Activated naive CD4-positive, alpha-beta T cell treated with anti-CD3 and anti-CD28 coated beads, Interleukin-2, amount 50 U/mL, for 24 hours (primary cell): ENCODE measurements at regions not wholly inside any gene's neighbourhood (a gene's known extent, or its start where the extent isn't known, plus 50 kb on each side); places are given as distances from the start of the nearest gene placed in this dataset.

Experiments used
- H3K27ac Mint-ChIP-seq: one replicate; pipeline ENCODE4 v1.8.0; 2021; ENCODE audit warnings: mild to moderate bottlenecking, mixed read lengths
- H3K27me3 Mint-ChIP-seq: one replicate; pipeline ENCODE4 v1.8.0; 2021; ENCODE audit warnings: mixed read lengths
- H3K36me3 Mint-ChIP-seq: one replicate; pipeline ENCODE4 v1.8.0; 2021; ENCODE audit warnings: mixed read lengths
- H3K4me1 Mint-ChIP-seq: one replicate; pipeline ENCODE4 v1.8.0; 2021; ENCODE audit warnings: mixed read lengths
- H3K4me3 Mint-ChIP-seq: one replicate; pipeline ENCODE4 v1.8.0; 2021; ENCODE audit warnings: mild to moderate bottlenecking, mixed read lengths
- H3K9me3 Mint-ChIP-seq: one replicate; pipeline ENCODE4 v1.8.0; 2021; ENCODE audit warnings: mixed read lengths

DNA sequence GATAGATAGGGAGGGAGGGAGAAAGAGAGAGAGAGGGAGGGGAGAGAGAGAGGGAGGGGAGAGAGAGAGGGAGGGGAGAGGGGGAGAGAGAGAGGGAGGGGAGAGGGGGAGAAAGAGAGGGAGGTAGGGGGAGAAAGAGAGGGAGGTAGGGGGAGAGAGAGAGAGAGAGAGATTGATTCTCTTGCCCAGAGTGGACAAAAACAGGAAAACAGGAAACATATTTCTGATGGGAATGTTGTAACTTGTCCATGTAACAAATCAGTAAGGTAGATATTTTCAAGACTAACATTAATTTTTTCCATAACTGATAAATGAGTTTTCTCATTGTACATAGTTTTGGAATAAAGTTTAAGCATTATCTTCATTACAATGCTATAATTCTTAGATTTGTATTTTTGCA is 811.7 kb upstream of the GRAMD2B start:
- no peaks in the 10 kb centered on the region for H3K4me1 Mint-ChIP-seq
- H3K27ac Mint-ChIP-seq, result no peak overlapping the region
- H3K9me3 Mint-ChIP-seq, result no peaks in the 10 kb centered on the region
- no peak overlapping the region for H3K4me3 Mint-ChIP-seq
- no peaks in the 10 kb centered on the region for H3K36me3 Mint-ChIP-seq
- no peaks in the 10 kb centered on the region for H3K27me3 Mint-ChIP-seq

DNA sequence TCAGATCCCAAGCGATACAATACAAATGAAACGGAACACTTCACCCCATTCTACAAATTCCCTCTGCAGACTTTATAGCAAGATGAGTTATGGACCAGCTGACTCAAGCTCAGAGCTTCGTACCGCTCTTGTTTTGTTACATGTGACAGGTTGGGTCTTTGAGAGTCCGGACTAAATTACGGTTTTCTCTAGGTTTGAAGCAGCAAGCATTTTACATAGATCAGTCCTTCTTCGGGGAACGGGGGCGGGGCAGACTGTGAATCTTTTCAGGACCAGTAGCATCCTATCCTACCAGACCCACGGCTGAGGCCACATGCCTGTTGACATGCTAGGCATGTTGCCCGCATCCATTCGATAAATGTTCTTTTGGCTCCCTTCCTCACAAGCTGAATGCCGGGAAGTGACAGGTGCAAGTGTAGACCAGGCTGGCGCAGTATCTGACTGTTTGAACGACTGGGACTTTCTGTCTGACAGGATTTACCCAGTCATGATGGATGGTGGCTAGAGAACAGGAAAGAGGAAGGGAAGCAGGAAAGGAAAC is 811.0 kb upstream of the GRAMD2B start:
- H3K9me3 Mint-ChIP-seq, result no peaks in the 10 kb centered on the region
- H3K36me3 Mint-ChIP-seq, result no peaks in the 10 kb centered on the region
- no peak overlapping the region for H3K4me3 Mint-ChIP-seq
- no peak overlapping the region for H3K27ac Mint-ChIP-seq
- no peaks in the 10 kb centered on the region for H3K4me1 Mint-ChIP-seq
- H3K27me3 Mint-ChIP-seq, result no peaks in the 10 kb centered on the region

DNA sequence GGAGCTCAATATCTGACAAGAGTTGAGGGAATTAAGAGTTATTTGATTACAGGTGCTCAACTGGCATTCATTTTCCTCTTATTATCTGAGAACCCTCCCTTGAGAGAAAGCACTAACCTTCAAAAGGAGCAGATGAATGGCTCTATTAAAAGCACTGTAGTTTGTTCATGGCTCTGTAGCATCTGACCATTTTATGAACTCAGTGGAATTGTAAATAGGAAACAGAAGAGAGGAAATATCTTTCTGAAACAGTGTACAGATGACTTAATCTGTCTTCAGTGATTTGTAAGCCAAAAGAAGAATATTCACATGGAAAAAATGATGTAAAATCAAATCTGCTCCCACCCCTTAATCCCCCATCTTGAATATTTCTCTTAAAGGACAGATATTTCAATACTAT is 810.4 kb upstream of the GRAMD2B start:
- Mint-ChIP-seq H3K4me1 (no peaks in the 10 kb centered on the region), H3K36me3 (no peaks in the 10 kb centered on the region), H3K27me3 (no peaks in the 10 kb centered on the region), H3K9me3 (no peaks in the 10 kb centered on the region), H3K27ac (no peak overlapping the region), H3K4me3 (no peak overlapping the region)

DNA sequence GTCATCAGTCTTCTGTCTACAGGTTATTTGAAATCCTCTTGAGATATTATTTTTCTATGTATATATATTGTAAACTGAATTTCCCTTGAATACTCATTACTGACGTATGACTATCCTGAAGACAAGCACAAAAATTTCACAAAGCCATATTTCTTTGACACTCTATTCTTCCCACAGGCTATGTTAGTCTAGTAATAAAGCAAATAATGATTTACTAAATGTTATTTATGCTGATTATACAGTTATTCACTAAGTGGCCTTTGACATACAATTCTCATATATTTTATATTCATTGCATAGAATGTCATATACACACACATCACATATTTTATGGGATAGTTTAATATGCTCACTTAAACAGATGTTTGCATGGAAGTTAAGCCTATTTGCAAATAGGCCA is 793.0 kb upstream of the GRAMD2B start:
- no peak overlapping the region for H3K4me3 Mint-ChIP-seq
- no peaks in the 10 kb centered on the region for H3K36me3 Mint-ChIP-seq
- peaks cover 4% of the 10 kb centered on the region for H3K9me3 Mint-ChIP-seq
- H3K27me3 Mint-ChIP-seq, result no peaks in the 10 kb centered on the region
- no peak overlapping the region for H3K27ac Mint-ChIP-seq
- no peaks in the 10 kb centered on the region for H3K4me1 Mint-ChIP-seq

DNA sequence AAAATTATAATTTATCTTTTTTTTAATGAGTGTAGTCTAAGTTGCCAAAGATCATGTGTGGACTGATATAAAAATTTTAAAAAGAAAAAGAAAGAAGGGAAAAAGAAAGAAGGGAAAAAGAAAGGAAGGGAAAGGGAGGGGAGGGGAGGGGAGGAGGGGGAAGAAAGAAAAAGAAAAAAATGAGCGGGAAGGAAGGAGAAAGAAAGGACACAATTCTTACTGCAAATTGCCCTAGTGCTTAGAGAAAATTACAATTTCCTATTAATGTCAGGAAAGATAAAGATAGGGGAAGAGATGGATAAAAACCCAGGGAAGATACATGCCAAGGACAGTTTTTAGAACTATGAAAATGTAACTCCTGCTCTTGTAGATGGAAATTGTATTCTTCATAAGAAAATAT is 789.7 kb upstream of the GRAMD2B start:
- Mint-ChIP-seq H3K27me3 (no peaks in the 10 kb centered on the region), H3K4me3 (no peak overlapping the region), H3K4me1 (no peaks in the 10 kb centered on the region), H3K27ac (no peak overlapping the region), H3K36me3 (no peaks in the 10 kb centered on the region), H3K9me3 (peaks cover 1% of the 10 kb centered on the region)

DNA sequence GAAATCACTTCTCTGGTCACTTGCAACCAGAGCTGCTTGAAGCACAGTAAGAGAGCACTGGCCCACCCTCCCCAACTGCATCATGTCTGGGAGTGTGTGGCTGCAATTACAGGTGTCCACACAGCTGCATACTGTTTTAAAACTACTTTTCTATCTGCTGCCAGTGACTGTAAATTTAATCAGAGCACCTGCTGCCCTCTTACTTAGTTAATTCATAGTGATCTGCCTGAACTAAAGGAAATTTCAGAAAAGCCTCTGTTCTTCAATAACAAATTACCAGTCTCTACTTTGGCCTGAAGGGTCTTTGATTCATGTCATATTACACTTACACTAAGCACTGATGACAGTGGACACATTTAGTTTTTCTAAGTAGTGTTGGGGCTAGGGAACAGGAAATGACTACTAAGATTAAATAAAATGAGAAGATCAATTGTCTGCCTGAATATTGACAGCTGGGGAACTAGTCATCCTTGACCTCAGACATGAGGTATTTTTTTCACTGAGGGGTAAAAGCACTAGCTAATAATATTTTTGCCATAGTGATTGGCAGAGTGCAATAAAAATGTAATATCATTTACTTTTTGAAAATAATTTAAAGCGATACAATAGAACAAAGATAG is 788.9 kb upstream of the GRAMD2B start:
- no peaks in the 10 kb centered on the region for H3K36me3 Mint-ChIP-seq
- no peaks in the 10 kb centered on the region for H3K4me1 Mint-ChIP-seq
- H3K4me3 Mint-ChIP-seq, result no peak overlapping the region
- no peak overlapping the region for H3K27ac Mint-ChIP-seq
- H3K9me3 Mint-ChIP-seq, result no peaks in the 10 kb centered on the region
- H3K27me3 Mint-ChIP-seq, result no peaks in the 10 kb centered on the region

DNA sequence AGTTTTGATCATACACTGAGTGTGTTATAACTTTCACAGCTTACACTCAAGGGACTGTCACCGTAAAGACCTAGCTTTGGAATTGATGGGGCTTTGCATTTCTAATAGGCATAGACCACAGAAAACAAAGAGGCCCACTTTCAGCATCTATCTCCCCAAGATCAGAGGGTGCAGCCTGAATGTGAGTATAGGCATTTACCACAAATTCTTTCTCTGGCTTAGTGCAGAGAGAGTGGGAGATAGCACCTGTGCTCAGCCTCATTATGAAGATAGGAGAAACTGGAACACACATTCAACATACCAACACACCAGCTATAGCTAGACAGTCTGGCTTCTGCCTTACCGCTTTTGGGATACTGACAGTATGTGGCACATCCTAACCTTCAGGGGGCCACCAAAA is 783.4 kb upstream of the GRAMD2B start:
- Mint-ChIP-seq H3K4me3 (no peak overlapping the region), H3K27me3 (no peaks in the 10 kb centered on the region)

DNA sequence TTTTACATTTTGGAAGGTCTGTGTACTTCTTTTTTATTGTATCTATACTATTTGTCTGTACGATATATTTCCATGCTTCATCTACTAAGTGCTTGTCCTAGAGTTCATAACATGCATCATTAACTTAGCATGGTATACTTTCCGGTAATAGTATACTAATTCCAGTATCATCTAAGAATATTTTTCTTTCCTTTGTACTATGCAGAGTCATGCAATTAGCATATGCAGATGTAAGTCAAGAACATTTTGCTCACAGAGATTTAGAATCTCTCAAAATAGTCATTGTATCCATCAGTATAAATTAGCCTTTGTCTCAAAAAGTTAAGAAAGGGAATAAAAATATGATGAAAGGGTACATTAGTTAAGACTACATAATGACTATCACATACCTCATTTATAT is 770.4 kb upstream of the GRAMD2B start:
- Mint-ChIP-seq H3K36me3 (no peaks in the 10 kb centered on the region), H3K27ac (no peak overlapping the region), H3K27me3 (no peaks in the 10 kb centered on the region), H3K4me1 (no peaks in the 10 kb centered on the region), H3K9me3 (peaks cover 13% of the 10 kb centered on the region), H3K4me3 (no peak overlapping the region)

More for the DNA sequence above, 783.4 kb upstream of the GRAMD2B start:
- Mint-ChIP-seq H3K4me1 (no peaks in the 10 kb centered on the region), H3K27ac (no peak overlapping the region), H3K36me3 (no peaks in the 10 kb centered on the region), H3K9me3 (peaks cover 10% of the 10 kb centered on the region)

DNA sequence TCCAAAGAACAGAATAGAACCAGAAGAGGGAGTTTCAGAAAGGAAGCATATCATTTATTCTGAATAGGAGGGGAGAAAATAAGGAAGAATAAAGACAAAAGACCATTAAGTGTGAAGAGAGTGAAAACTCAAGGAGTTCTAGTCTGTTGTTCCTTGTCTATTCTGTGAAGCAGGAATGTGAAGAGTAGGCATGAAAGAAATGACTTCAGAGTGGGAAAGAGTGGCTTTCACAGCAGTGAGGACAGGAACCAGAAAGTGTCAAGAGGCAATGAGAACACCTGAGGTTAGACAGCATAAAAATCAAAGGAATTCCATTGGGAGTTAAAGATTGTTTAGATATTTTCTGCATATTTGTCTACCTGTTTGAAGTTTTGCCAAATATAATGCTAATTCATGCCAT is 768.8 kb upstream of the GRAMD2B start:
- Mint-ChIP-seq H3K27me3 (no peaks in the 10 kb centered on the region), H3K36me3 (no peaks in the 10 kb centered on the region), H3K27ac (no peak overlapping the region), H3K4me3 (no peak overlapping the region), H3K9me3 (peaks cover 8% of the 10 kb centered on the region), H3K4me1 (no peaks in the 10 kb centered on the region)

DNA sequence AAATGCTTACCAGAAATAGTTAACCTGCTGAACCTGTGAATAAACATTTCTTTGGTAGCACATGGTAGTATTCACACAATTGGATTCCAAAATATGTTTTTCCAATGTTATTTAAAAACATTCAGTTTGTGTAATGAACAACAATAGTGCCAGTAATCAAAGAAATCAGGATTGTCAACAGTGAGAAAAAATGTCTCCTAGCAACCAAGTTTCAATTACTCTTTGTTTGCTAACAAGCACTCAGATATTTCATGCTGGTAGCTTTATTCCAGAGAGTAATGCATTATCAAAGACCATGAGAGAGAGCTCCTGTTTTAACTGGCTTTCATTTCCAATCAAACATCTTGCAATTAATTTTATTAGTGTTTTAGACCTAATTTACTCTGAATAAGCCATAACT is 768.1 kb upstream of the GRAMD2B start:
- no peaks in the 10 kb centered on the region for H3K27me3 Mint-ChIP-seq
- H3K36me3 Mint-ChIP-seq, result no peaks in the 10 kb centered on the region
- H3K9me3 Mint-ChIP-seq, result peaks cover 8% of the 10 kb centered on the region
- no peak overlapping the region for H3K27ac Mint-ChIP-seq
- no peaks in the 10 kb centered on the region for H3K4me1 Mint-ChIP-seq
- no peak overlapping the region for H3K4me3 Mint-ChIP-seq

DNA sequence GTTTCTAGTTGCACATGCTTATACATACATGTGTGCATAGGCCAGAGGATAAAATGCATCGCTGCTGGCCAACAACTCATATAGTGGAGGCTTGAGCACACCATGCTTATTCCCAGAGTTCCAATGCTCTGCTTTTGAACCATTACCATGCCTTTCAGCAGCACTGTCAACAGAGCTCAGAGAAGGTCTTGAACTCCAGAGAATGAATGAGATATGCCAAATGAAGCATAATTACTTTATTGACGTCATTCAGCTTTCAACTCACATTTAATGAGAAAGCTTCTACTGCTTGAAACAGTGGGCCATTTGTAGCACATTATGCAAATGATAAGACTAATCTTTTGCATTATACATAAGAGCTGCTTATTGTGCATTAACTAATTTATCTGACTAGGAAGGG is 765.3 kb upstream of the GRAMD2B start:
- Mint-ChIP-seq H3K4me1 (no peaks in the 10 kb centered on the region), H3K27ac (no peak overlapping the region), H3K4me3 (no peak overlapping the region), H3K27me3 (no peaks in the 10 kb centered on the region), H3K9me3 (peaks cover 9% of the 10 kb centered on the region), H3K36me3 (no peaks in the 10 kb centered on the region)

DNA sequence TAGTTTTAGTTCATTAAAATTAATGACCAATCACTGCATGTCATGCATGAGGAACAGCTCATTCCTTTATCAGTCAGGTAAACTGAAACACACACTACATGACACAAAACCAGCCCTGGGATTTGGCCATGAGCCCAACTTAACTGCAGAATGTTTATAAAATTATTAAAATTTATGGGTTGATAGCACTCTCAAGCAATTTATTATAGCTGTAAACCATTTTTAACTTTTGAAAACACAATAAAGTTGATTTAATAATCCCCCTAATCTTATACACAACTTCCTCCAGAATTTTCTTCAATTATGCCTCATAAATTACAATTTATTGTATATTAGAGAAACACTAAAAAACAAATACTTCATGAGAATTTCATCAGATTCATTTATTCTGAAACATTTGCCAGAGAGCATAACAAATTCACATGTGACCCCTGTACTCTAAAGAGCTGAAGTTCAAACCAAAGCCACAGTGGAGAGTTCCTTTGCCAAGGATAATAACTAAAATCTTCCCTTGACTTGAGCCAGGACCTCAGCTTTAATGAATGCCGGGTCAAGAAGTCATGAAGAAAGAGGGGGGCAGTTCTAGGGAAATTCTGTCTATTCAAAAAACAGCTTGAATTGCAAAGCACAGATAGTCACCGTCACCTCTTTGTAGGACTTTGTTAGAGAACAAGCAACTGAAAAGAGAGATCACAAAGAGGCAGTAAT is 763.7 kb upstream of the GRAMD2B start:
- Mint-ChIP-seq H3K4me3 (no peak overlapping the region), H3K27me3 (no peaks in the 10 kb centered on the region), H3K27ac (no peak overlapping the region), H3K9me3 (peaks cover 12% of the 10 kb centered on the region), H3K4me1 (no peaks in the 10 kb centered on the region), H3K36me3 (no peaks in the 10 kb centered on the region)

DNA sequence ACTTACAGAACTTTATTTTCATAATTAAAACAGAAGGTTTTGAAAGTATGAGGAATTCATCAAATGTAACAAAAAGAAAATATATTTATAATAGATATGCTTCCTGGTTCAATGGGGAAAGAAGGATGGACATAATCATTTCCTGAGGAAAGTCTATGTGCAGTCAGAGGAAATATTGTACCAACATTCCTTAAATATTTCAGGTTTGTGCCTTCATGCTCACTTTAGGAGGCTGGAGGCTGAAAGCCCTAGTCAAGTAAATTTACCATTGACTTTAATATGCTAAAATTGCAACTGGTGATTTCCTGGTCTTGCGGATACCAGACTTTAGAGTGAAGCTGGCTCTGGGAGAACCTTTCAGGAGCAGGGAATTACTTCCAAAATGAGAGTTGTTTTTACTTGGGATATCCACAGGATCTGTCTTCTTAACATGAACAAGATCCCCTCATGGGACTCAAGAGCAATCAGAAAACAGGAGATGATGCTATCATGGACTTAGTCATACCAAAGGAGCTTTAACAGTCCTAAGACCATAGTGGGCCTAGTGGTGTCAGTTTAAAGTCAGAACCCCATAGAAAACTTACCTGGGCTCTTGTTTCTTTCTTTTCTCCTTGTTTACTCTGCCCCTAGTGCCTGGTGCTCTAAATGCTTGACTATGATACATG is 762.8 kb upstream of the GRAMD2B start:
- H3K4me3 Mint-ChIP-seq, result no peak overlapping the region

DNA sequence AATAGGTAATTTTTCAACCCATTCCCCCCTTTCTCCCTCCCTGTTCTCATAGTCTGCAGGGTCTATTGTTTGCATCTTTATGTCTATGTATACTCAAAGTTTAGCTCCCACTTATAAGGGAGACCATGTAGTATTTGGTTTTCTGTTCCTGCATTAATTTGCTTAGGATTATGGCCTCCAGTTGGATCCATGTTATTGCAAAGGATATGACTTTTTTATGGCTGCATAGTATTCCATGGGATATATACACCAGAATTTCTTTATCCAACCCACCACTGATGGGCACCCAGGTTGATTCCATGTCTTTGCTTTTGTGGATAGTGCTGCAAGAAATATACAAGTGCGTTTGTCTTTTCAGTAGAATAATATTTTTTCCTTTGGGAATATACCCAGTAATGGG is 761.6 kb upstream of the GRAMD2B start:
- no peak overlapping the region for H3K4me3 Mint-ChIP-seq
- no peak overlapping the region for H3K27ac Mint-ChIP-seq
- H3K27me3 Mint-ChIP-seq, result no peaks in the 10 kb centered on the region
- no peaks in the 10 kb centered on the region for H3K4me1 Mint-ChIP-seq
- H3K36me3 Mint-ChIP-seq, result no peaks in the 10 kb centered on the region
- peaks cover 14% of the 10 kb centered on the region for H3K9me3 Mint-ChIP-seq

More for the DNA sequence above, 762.8 kb upstream of the GRAMD2B start:
- H3K36me3 Mint-ChIP-seq, result no peaks in the 10 kb centered on the region
- H3K27ac Mint-ChIP-seq, result no peak overlapping the region
- peaks cover 14% of the 10 kb centered on the region for H3K9me3 Mint-ChIP-seq
- no peaks in the 10 kb centered on the region for H3K27me3 Mint-ChIP-seq
- no peaks in the 10 kb centered on the region for H3K4me1 Mint-ChIP-seq

DNA sequence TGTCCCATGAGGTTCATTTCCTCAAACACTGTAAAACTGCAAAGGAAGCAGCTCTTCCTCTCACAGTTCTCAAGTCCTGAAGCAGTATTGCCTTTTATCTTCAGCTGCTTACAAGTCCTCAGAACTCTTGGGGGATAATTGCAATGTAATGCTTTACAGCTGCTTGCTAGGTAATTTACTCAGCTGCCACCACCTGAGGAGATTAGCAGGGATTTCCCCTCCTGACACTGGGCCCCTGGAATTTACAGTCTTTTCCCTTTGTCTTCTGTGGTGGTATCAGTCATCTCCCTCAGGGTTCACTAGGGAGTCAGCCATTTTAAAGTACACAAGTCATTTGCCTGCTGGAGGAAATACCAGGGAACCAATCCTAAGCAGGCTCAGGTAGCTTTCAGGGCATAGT is 754.3 kb upstream of the GRAMD2B start:
- Mint-ChIP-seq H3K27me3 (no peaks in the 10 kb centered on the region), H3K9me3 (peaks cover 12% of the 10 kb centered on the region), H3K4me1 (no peaks in the 10 kb centered on the region), H3K36me3 (no peaks in the 10 kb centered on the region), H3K4me3 (no peak overlapping the region), H3K27ac (no peak overlapping the region)

DNA sequence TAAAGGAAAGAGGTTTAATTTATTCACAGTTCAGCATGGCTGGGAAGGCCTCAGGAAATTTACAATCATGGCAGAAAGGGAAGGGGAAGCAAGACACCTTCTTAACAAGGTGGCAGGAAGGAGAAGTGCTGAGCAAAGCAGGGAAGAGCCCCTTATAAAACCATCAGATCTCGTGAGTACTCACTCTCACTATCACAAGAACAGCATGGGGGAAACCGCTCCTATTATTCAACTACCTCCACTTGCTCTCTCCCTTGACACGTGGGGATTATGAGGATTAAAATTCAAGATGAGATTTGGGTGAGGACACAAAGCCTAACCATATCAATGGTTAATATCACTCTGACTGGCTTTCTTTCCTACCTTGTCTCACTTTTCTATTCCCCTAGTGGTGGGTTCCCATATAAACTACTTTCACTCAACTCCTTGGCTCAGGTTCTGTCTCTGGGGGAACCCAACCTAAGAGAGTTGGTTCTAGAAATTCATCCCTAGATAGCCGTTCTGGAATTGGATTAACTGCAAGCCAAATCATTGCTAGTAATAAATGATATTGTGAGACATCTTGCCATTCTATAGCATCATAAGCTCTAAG is 749.8 kb upstream of the GRAMD2B start:
- peaks cover 6% of the 10 kb centered on the region for H3K9me3 Mint-ChIP-seq
- H3K4me3 Mint-ChIP-seq, result no peak overlapping the region
- no peak overlapping the region for H3K27ac Mint-ChIP-seq
- no peaks in the 10 kb centered on the region for H3K4me1 Mint-ChIP-seq
- no peaks in the 10 kb centered on the region for H3K27me3 Mint-ChIP-seq
- H3K36me3 Mint-ChIP-seq, result no peaks in the 10 kb centered on the region
